ENCODE measurements at regions not wholly inside any gene's neighbourhood (a gene's known extent, or its start where the extent isn't known, plus 50 kb on each side); places are given as distances from the start of the nearest gene placed in this dataset.

- H3K9me3 Mint-ChIP-seq: peaks cover 7 to 22% of the 10 kb centered on the region in 2 donors
- H3K4me3 Mint-ChIP-seq: no peak overlapping the region
- ATAC-seq (replicated peaks) (peak; percentile 7), DNase-seq (no peak)
- peaks cover 3 to 8% of the 10 kb centered on the region in 2 donors for H3K4me1 Mint-ChIP-seq (ENCODE audit: low read depth in 2 of 2)
- H3K27ac Mint-ChIP-seq: peak overlapping the region in 1 of 2 donors; percentile 98
- peaks cover 48% of the 10 kb centered on the region for H3K36me3 Mint-ChIP-seq (ENCODE audit: insufficient read depth)
- H3K27me3 Mint-ChIP-seq: peaks cover 5 to 7% of the 10 kb centered on the region in 2 donors
Measured at GRCh38 chr10:124225029-124225466, 131.7 kb upstream of the CHST15 start.

- H3K36me3 Mint-ChIP-seq (ENCODE audit: insufficient read depth): peaks cover 42% of the 10 kb centered on the region
- peak overlapping the region in 1 of 2 donors; percentile 98 for H3K27ac Mint-ChIP-seq
- H3K4me3 Mint-ChIP-seq: no peak overlapping the region
- DNase-seq (peak in 1 of 3 experiments; percentile 20), ATAC-seq (replicated peaks) (peak; percentile 9)
- peaks cover 3 to 8% of the 10 kb centered on the region in 2 donors for H3K4me1 Mint-ChIP-seq (ENCODE audit: low read depth in 2 of 2)
- peaks cover 7 to 22% of the 10 kb centered on the region in 2 donors for H3K9me3 Mint-ChIP-seq
- H3K27me3 Mint-ChIP-seq: peaks cover 11 to 13% of the 10 kb centered on the region in 2 donors
Measured at GRCh38 chr10:124224331-124225028, 131.1 kb upstream of the CHST15 start.

- Mint-ChIP-seq H3K27ac (no peak overlapping the region), H3K36me3 (ENCODE audit: insufficient read depth) (peaks cover 36% of the 10 kb centered on the region), H3K4me3 (no peak overlapping the region), H3K9me3 (peaks cover 7 to 22% of the 10 kb centered on the region in 2 donors), H3K4me1 (ENCODE audit: low read depth in 2 of 2) (peaks cover 3 to 8% of the 10 kb centered on the region in 2 donors), H3K27me3 (peaks cover 11 to 20% of the 10 kb centered on the region in 2 donors)
- ATAC-seq (replicated peaks) (no peak), DNase-seq (no peak)
Measured at GRCh38 chr10:124223711-124224085, 130.3 kb upstream of the CHST15 start.

GRCh38 chr10:124222988-124223710 is 129.8 kb upstream of the CHST15 start:
- H3K9me3 Mint-ChIP-seq: peaks cover 7 to 22% of the 10 kb centered on the region in 2 donors
- H3K4me1 Mint-ChIP-seq (ENCODE audit: low read depth in 2 of 2): peaks cover 3 to 7% of the 10 kb centered on the region in 2 donors
- H3K27ac Mint-ChIP-seq: no peak overlapping the region
- ATAC-seq (replicated peaks) (peak; percentile 21), DNase-seq (no peak)
- H3K36me3 Mint-ChIP-seq (ENCODE audit: insufficient read depth): peaks cover 31% of the 10 kb centered on the region
- H3K27me3 Mint-ChIP-seq: peaks cover 11 to 23% of the 10 kb centered on the region in 2 donors
- H3K4me3 Mint-ChIP-seq: no peak overlapping the region

- Mint-ChIP-seq H3K27ac (peak overlapping the region in 1 of 2 donors; percentile 17), H3K4me1 (ENCODE audit: low read depth in 2 of 2) (peaks cover 3 to 6% of the 10 kb centered on the region in 2 donors), H3K27me3 (peaks cover 11 to 26% of the 10 kb centered on the region in 2 donors), H3K4me3 (no peak overlapping the region), H3K9me3 (peaks cover 6 to 19% of the 10 kb centered on the region in 2 donors), H3K36me3 (ENCODE audit: insufficient read depth) (peaks cover 24% of the 10 kb centered on the region)
- no peak for DNase-seq
- ATAC-seq (replicated peaks): peak; percentile 14
Measured at GRCh38 chr10:124222318-124222987, 129.1 kb upstream of the CHST15 start.

- no peak for ATAC-seq (replicated peaks)
- peaks cover 14 to 34% of the 10 kb centered on the region in 2 donors for H3K27me3 Mint-ChIP-seq
- peaks cover 3 to 11% of the 10 kb centered on the region in 2 donors for H3K9me3 Mint-ChIP-seq
- H3K36me3 Mint-ChIP-seq (ENCODE audit: insufficient read depth): peaks cover 16% of the 10 kb centered on the region
- H3K4me3 Mint-ChIP-seq: no peak overlapping the region
- H3K27ac Mint-ChIP-seq: peak overlapping the region in 1 of 2 donors; percentile 17
- DNase-seq: no peak
- peaks cover 3 to 5% of the 10 kb centered on the region in 2 donors for H3K4me1 Mint-ChIP-seq (ENCODE audit: low read depth in 2 of 2)
Measured at GRCh38 chr10:124221356-124222317, 128.2 kb upstream of the CHST15 start.

GRCh38 chr10:124220971-124221355 is 127.6 kb upstream of the CHST15 start:
- Mint-ChIP-seq H3K36me3 (ENCODE audit: insufficient read depth) (peaks cover 9% of the 10 kb centered on the region), H3K4me3 (no peak overlapping the region), H3K4me1 (ENCODE audit: low read depth in 2 of 2) (peaks cover 2 to 5% of the 10 kb centered on the region in 2 donors), H3K27me3 (peaks cover 16 to 38% of the 10 kb centered on the region in 2 donors), H3K9me3 (peaks cover 3 to 4% of the 10 kb centered on the region in 2 donors), H3K27ac (no peak overlapping the region)
- DNase-seq (no peak), ATAC-seq (replicated peaks) (no peak)

- H3K27ac Mint-ChIP-seq: no peak overlapping the region
Measured at GRCh38 chr10:124220547-124220946, 127.1 kb upstream of the CHST15 start.

GRCh38 chr10:124219655-124220054 is 126.3 kb upstream of the CHST15 start:
- no peak for DNase-seq
- Mint-ChIP-seq H3K36me3 (ENCODE audit: insufficient read depth) (no peaks in the 10 kb centered on the region), H3K27me3 (peaks cover 16 to 38% of the 10 kb centered on the region in 2 donors), H3K4me3 (no peak overlapping the region), H3K4me1 (ENCODE audit: low read depth in 2 of 2) (peaks cover 0 to 2% of the 10 kb centered on the region in 2 donors), H3K9me3 (no peaks in the 10 kb centered on the region), H3K27ac (no peak overlapping the region)
- ATAC-seq (replicated peaks): no peak

More at GRCh38 chr10:124220547-124220946, 127.1 kb upstream of the CHST15 start:
- Mint-ChIP-seq H3K4me1 (ENCODE audit: low read depth in 2 of 2) (peaks cover 0 to 2% of the 10 kb centered on the region in 2 donors), H3K4me3 (no peak overlapping the region), H3K36me3 (ENCODE audit: insufficient read depth) (peaks cover 5% of the 10 kb centered on the region), H3K27me3 (peaks cover 16 to 38% of the 10 kb centered on the region in 2 donors), H3K9me3 (no peaks in the 10 kb centered on the region)
- ATAC-seq (replicated peaks): no peak
- no peak for DNase-seq

- ATAC-seq (replicated peaks): no peak
- Mint-ChIP-seq H3K4me1 (ENCODE audit: low read depth in 2 of 2) (peaks cover 0 to 2% of the 10 kb centered on the region in 2 donors), H3K36me3 (ENCODE audit: insufficient read depth) (no peaks in the 10 kb centered on the region), H3K27me3 (peaks cover 16 to 38% of the 10 kb centered on the region in 2 donors), H3K27ac (no peak overlapping the region), H3K9me3 (no peaks in the 10 kb centered on the region), H3K4me3 (no peak overlapping the region)
- no peak for DNase-seq
Measured at GRCh38 chr10:124219062-124219461, 125.7 kb upstream of the CHST15 start.

- H3K4me1 Mint-ChIP-seq (ENCODE audit: low read depth in 2 of 2): peaks cover 0 to 2% of the 10 kb centered on the region in 2 donors
- no peak overlapping the region for H3K4me3 Mint-ChIP-seq
- H3K27ac Mint-ChIP-seq: no peak overlapping the region
- H3K36me3 Mint-ChIP-seq (ENCODE audit: insufficient read depth): no peaks in the 10 kb centered on the region
- no peak for DNase-seq
- no peak for ATAC-seq (replicated peaks)
- no peaks in the 10 kb centered on the region for H3K9me3 Mint-ChIP-seq
- peaks cover 16 to 38% of the 10 kb centered on the region in 2 donors for H3K27me3 Mint-ChIP-seq
Measured at GRCh38 chr10:124217906-124218804, 124.8 kb upstream of the CHST15 start.

GRCh38 chr10:124217031-124217430 is 123.6 kb upstream of the CHST15 start:
- ATAC-seq (replicated peaks): no peak
- Mint-ChIP-seq H3K27me3 (peaks cover 20 to 38% of the 10 kb centered on the region in 2 donors), H3K9me3 (no peaks in the 10 kb centered on the region), H3K4me3 (no peak overlapping the region), H3K4me1 (ENCODE audit: low read depth in 2 of 2) (peaks cover 0 to 2% of the 10 kb centered on the region in 2 donors), H3K27ac (no peak overlapping the region), H3K36me3 (ENCODE audit: insufficient read depth) (no peaks in the 10 kb centered on the region)
- DNase-seq: no peak

Measured in effector memory CD8-positive, alpha-beta T cell (primary cell).